Panc1 (cell line): ENCODE measurements at regions not wholly inside any gene's neighbourhood (a gene's known extent, or its start where the extent isn't known, plus 50 kb on each side); places are given as distances from the start of the nearest gene placed in this dataset.

Experiments used
- CTCF ChIP-seq: fragments of 450-650 bp; IDR thresholded peaks from 2 replicates; pipeline ENCODE4 v1.5.1; 2017; ENCODE audit warnings: mild to moderate bottlenecking
- POLR2AphosphoS5 ChIP-seq: IDR thresholded peaks from 2 replicates; pipeline ENCODE4 v1.6.1; 2012; ENCODE audit warnings: mild to moderate bottlenecking, low read depth, low read length, moderate library complexity
- REST ChIP-seq, 2 experiments: IDR thresholded peaks; 2 replicates each; pipeline ENCODE4 v1.6.1; 2011 to 2012; ENCODE audit warnings: low read depth in 2 of 2, control low read depth in 1 of 2, low read length in 1 of 2, mild to moderate bottlenecking in 1 of 2, moderate library complexity in 1 of 2; ENCODE audit not compliant: insufficient read depth in 1 of 2
- SIN3A ChIP-seq: IDR thresholded peaks from 2 replicates; pipeline ENCODE4 v1.6.1; 2012; ENCODE audit warnings: low read depth, mild to moderate bottlenecking, low read length, moderate library complexity, borderline replicate concordance; ENCODE audit not compliant: insufficient read depth
- TCF7L2 ChIP-seq: IDR thresholded peaks from 2 replicates; pipeline ENCODE4 v1.6.1; 2011; ENCODE audit warnings: mild to moderate bottlenecking, low read depth, low read length, inconsistent platforms

GRCh38 chr20:39176457-39176856, 214.3 kb downstream of the DHX35 start:
- TF ChIP-seq CTCF (no peak), POLR2AphosphoS5 (no peak), TCF7L2 (no peak), REST (IDR thresholded peaks at IDR 0.05; ENCODE audit: insufficient read depth in 1 of 2, low read depth in 2 of 2, low read length in 1 of 2) (no peak), SIN3A (no peak)
